HEK293T (cell line): ENCODE measurements at regions not wholly inside any gene's neighbourhood (a gene's known extent, or its start where the extent isn't known, plus 50 kb on each side); places are given as distances from the start of the nearest gene placed in this dataset.

Experiments
- CTCF ChIA-PET: fragments of 350-600 bp; formaldehyde crosslinking; extraction: SDS; loops from one replicate; lab custom pipeline; 2021; ENCODE audit warnings: antibody characterized with exemption, inconsistent platforms; lab: Yijun Ruan, JAX
- POLR2A ChIA-PET: fragments of 350-600 bp; formaldehyde crosslinking; extraction: SDS; loops from one replicate; lab custom pipeline; 2020; ENCODE audit warnings: antibody characterized with exemption, inconsistent platforms; lab: Yijun Ruan, JAX
- DNase-seq: peaks from one replicate; pipeline ENCODE4 v3.0.0; 2012; ENCODE audit warnings: mixed read lengths; ENCODE audit errors: extremely low spot score
- ARNT ChIP-seq: fragments of 450-650 bp; IDR thresholded peaks from 2 replicates; pipeline ENCODE4 v1.6.1; 2017; ENCODE audit warnings: mild to moderate bottlenecking
- BHLHE40 ChIP-seq: fragments of 450-650 bp; IDR thresholded peaks from 2 replicates; pipeline ENCODE4 v1.6.1; 2016; ENCODE audit warnings: mild to moderate bottlenecking, moderate library complexity, borderline replicate concordance
- CTBP1 ChIP-seq: fragments of 450-650 bp; IDR thresholded peaks from 2 replicates; pipeline ENCODE4 v1.6.1; 2016; ENCODE audit warnings: borderline replicate concordance
- ELF4 ChIP-seq: fragments of 450-650 bp; IDR thresholded peaks from 2 replicates; pipeline ENCODE4 v1.6.1; 2017; ENCODE audit warnings: antibody characterized with exemption
- FOXA1 ChIP-seq: fragments of 450-650 bp; IDR thresholded peaks from 2 replicates; pipeline ENCODE4 v1.6.1; 2016; ENCODE audit warnings: mild to moderate bottlenecking
- FOXK2 ChIP-seq: fragments of 450-650 bp; IDR thresholded peaks from 2 replicates; pipeline ENCODE4 v1.6.1; 2016; ENCODE audit warnings: mild to moderate bottlenecking
- FOXM1 ChIP-seq: fragments of 450-650 bp; IDR thresholded peaks from 2 replicates; pipeline ENCODE4 v1.6.1; 2017; ENCODE audit warnings: mild to moderate bottlenecking, borderline replicate concordance
- HDGF ChIP-seq: fragments of 450-650 bp; IDR thresholded peaks from 2 replicates; pipeline ENCODE4 v1.6.1; 2017; ENCODE audit warnings: antibody characterized with exemption, borderline replicate concordance
- L3MBTL2 ChIP-seq: fragments of 450-650 bp; conservative IDR thresholded peaks from 2 replicates; pipeline ENCODE4 v1.6.1; 2016; ENCODE audit warnings: mild to moderate bottlenecking
- LEF1 ChIP-seq: fragments of 450-650 bp; IDR thresholded peaks from 2 replicates; pipeline ENCODE4 v1.6.1; 2017; ENCODE audit warnings: mild to moderate bottlenecking, borderline replicate concordance
- NFRKB ChIP-seq: fragments of 450-650 bp; IDR thresholded peaks from 2 replicates; pipeline ENCODE4 v1.6.1; 2016; ENCODE audit warnings: mild to moderate bottlenecking, moderate library complexity
- SP1 ChIP-seq: fragments of 450-650 bp; IDR thresholded peaks from 2 replicates; pipeline ENCODE4 v1.6.1; 2017
- SUZ12 ChIP-seq: fragments of 450-650 bp; IDR thresholded peaks from 2 replicates; pipeline ENCODE4 v1.6.1; 2016; ENCODE audit warnings: mild to moderate bottlenecking
- TARDBP ChIP-seq: fragments of 450-650 bp; IDR thresholded peaks from 2 replicates; pipeline ENCODE4 v1.6.1; 2016
- ZNF384 ChIP-seq: fragments of 450-650 bp; IDR thresholded peaks from 2 replicates; pipeline ENCODE4 v1.6.1; 2016
- TF ChIP-seq, protein P1 (sequence below): fragments of 450-650 bp; IDR thresholded peaks from 2 replicates; pipeline ENCODE4 v1.6.1; 2016

DNA sequence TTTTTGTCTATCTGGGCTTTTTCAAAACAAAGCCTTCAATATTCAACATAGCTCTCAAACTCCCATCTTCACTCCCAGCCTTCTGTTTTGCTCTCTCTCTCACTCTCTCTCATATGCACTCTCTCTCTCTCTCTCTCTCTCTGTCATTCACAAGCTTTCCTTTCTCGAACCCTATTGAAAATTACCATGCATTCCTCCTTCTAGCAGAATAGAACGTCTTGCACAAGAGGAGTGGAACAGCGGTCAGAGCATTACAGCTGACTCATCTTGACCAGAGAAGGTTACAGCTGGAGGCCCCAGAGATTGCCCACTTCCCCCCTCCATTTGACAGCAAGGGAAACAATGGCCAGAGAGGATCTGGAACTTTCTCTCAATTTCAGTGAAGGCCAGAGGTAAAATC, 51.0 kb upstream of the LIFR start:
- DNase-seq = no peak
- ChIA-PET POLR2A (interaction anchor here (2.4 kb wide), 1 partner anchor 53 kb away, joined by 10 read pairs; no protein-coding TSS in a partner anchor), CTCF (interaction anchor here (0.7 kb wide), 1 partner anchor 57 kb away, joined by 4 read pairs; no protein-coding TSS in a partner anchor)
- TF ChIP-seq L3MBTL2 (no peak), FOXM1 (no peak), FOXK2 (no peak), LEF1 (no peak), HDGF (no peak)

DNA sequence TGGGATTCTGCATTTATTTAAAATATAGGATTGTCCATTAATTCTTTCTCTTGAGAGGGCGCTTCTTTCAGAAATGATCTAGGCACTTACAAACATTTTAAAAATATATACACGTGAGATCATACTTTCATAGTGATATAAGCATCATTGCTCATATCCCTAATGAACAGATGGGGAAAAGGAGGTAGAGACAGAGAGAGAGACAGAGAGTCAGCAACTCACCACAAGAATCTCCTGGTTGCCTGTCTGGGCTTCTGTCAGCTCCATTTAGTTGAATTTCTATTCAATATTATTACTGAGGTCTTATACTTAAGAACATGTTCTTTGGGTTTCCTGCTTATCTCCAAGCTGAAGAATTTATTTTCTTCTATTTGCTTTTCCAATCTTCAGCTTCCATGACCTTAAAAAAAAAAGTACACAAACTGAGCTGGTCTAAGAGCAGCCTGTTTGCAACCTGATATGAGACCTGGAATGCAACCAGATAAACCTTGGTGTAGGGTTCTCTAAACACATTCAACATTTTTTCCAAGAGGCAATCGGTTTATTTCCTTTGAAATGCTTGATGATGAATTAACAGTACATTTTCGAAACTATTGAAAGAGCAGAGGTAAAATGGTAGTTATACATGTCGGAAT, 51.6 kb upstream of the LIFR start:
- 0 out of 2 replicates have a peak, but pooled peaks have one; percentile 28 for TF ChIP-seq ZNF384
- no peak for TF ChIP-seq TARDBP
- POLR2A ChIA-PET = interaction anchor here (2.4 kb wide), 1 partner anchor 52 kb away, joined by 10 read pairs; no protein-coding TSS in a partner anchor
- DNase-seq = peak; percentile 26
- CTCF ChIA-PET = interaction anchor here (0.7 kb wide), 1 partner anchor 58 kb away, joined by 4 read pairs; no protein-coding TSS in a partner anchor

DNA sequence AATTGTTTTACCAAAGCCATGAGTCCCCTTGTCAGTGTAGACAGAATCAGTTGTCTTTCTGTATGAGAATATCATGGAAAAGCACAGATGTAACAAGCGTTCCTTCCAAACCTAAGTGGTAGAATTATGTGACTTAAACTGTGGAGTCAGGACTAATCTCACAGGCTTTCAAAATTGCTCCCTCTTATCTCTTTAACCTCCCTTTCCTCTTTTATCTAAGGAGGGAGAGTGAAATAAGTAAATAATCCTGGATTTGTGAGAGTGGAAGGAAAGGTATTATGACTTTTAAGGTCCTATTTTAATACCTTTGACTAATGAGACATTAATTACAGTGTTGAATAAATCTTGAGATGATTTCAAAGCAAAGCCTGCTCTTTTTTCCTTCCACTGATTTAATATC, 52.4 kb upstream of the LIFR start:
- POLR2A ChIA-PET = interaction anchor here (2.4 kb wide), 1 partner anchor 51 kb away, joined by 10 read pairs; no protein-coding TSS in a partner anchor
- TF ChIP-seq CTBP1 = no peak
- TF ChIP-seq LEF1 = no peak
- no peak for TF ChIP-seq NFRKB
- no peak for TF ChIP-seq ELF4
- TF ChIP-seq ARNT = no peak
- no peak for TF ChIP-seq ZNF384
- TF ChIP-seq HDGF = no peak
- CTCF ChIA-PET = no interaction called here
- no peak for DNase-seq

DNA sequence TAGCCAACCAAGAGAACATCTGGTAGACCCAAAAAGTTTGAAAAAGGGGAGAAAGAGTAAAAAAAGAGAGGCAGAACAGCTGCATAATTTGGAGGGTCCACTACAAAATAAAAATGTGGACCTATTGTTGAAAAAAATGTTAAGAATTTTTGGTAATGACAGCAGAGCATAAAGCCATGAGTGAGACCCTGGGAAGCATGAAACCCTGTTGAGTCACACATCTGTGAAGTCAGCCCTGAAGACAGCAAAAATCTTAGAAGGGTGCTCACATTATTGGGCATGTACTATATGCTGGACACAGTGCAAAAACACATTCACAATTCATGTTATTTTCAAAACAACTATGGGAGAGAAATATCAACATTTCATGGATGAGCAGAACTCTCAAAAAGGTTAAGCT, 56.4 kb upstream of the LIFR start:
- POLR2A ChIA-PET = no interaction called here
- no peak for DNase-seq
- TF ChIP-seq FOXK2 (no peak), FOXM1 (no peak), FOXA1 (no peak), NFRKB (no peak), HDGF (no peak), TARDBP (no peak), L3MBTL2 (no peak), SP1 (no peak), ZNF384 (no peak), ELF4 (no peak), BHLHE40 (no peak), LEF1 (no peak)
- TF ChIP-seq, protein P1, sequence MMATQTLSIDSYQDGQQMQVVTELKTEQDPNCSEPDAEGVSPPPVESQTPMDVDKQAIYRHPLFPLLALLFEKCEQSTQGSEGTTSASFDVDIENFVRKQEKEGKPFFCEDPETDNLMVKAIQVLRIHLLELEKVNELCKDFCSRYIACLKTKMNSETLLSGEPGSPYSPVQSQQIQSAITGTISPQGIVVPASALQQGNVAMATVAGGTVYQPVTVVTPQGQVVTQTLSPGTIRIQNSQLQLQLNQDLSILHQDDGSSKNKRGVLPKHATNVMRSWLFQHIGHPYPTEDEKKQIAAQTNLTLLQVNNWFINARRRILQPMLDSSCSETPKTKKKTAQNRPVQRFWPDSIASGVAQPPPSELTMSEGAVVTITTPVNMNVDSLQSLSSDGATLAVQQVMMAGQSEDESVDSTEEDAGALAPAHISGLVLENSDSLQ = no peak
- CTCF ChIA-PET = no interaction called here

DNA sequence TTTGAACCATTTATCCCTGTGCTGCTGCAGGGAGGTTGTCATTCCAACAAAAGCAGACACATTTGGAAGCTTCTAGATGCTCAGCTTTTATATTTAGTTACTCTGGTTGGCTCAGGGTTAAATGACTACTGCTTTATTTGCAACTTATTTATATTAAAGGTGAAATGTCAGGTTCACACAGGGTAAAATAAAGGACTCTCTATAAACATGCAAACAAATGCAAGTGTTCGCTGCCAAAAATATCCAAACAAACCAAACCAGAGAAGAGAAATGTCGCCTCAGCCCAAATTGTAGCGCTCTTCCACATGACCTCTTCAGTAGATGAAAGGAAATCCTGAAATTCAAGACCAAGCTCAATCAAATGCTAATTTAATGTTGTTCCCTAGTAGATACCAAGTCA, 57.0 kb upstream of the LIFR start:
- no peak for DNase-seq
- no peak for TF ChIP-seq FOXK2
- ChIA-PET CTCF (no interaction called here), POLR2A (no interaction called here)

DNA sequence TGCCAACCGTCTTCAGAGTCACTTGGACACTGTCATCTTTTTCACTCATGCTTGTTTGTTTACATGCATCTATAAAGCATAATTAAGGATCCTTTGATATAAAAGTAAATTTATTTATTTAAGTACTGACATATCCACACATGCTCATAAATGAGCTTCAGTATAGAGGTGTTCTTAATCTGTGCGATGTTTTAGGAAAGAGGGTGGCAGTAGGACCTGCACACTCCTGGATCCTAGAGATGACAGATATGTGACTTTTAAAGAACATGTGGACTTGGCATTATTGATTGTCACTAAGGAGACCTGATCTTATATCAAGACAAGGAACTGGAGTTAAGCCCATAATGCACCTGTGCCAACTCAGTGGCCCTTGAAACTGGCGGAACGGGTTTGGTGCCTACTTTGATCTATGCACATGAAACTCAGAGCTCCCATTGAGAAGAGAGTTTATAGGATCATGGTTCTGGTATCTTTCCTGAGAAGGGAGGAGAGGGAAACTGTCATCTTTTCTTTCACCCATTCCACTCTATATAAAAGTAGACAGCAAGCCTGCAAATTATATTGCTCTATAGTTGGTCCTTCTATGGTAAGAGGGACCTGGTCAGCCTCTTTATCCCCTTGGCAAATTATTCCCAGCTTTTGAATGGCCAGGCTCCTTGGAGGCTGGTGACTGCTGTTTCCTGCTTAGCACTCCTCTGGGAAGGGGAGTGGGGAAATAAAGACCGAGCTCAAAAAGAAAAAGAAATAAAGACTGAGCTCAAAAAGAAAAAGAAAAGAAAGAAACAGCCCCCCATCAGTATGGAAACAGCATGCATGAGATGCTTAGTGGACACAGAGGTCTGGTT, 57.8 kb upstream of the LIFR start:
- ChIA-PET CTCF (no interaction called here), POLR2A (no interaction called here)
- no peak for DNase-seq
- no peak for TF ChIP-seq L3MBTL2
- TF ChIP-seq CTBP1 = no peak
- TF ChIP-seq SUZ12 = no peak
- TF ChIP-seq ZNF384 = no peak
- TF ChIP-seq SP1 = no peak
- TF ChIP-seq FOXA1 = no peak
- TF ChIP-seq FOXK2 = no peak
- TF ChIP-seq HDGF = no peak
- no peak for TF ChIP-seq TARDBP
- no peak for TF ChIP-seq ELF4
- no peak for TF ChIP-seq NFRKB
- TF ChIP-seq FOXM1 = no peak
- TF ChIP-seq LEF1 = no peak
- TF ChIP-seq, protein P1 = no peak
- no peak for TF ChIP-seq ARNT
- no peak for TF ChIP-seq BHLHE40

DNA sequence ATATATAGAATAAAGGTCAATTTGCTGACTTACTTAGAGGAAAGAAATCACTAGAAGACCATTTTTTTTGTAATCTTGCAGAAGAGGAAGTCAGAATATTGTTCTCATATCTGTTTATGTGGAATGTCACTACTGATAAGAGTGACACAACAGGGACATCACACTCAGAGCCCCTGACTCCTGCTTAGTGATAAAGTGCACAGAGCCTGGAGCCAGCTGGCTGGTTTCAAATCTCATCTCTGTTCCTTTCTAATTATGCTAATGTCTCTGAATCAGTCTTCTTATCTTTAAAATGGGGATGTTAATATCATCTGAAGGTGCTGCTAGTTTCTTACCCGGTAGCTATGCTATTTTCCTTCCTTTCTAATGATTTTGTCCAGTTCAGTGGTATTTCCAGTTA, 58.6 kb upstream of the LIFR start:
- POLR2A ChIA-PET = no interaction called here
- no peak for DNase-seq
- no peak for TF ChIP-seq SUZ12
- TF ChIP-seq CTBP1 = no peak
- TF ChIP-seq TARDBP = no peak
- no peak for TF ChIP-seq FOXK2
- no peak for TF ChIP-seq LEF1
- no peak for TF ChIP-seq BHLHE40
- no peak for TF ChIP-seq SP1
- no peak for TF ChIP-seq NFRKB
- TF ChIP-seq, protein P1 = no peak
- TF ChIP-seq ELF4 = no peak
- TF ChIP-seq ARNT = no peak
- no peak for TF ChIP-seq ZNF384
- TF ChIP-seq HDGF = no peak
- no peak for TF ChIP-seq FOXA1
- TF ChIP-seq L3MBTL2 = no peak
- TF ChIP-seq FOXM1 = no peak
- CTCF ChIA-PET = no interaction called here
